CD4-positive, alpha-beta T cell treated with Interferon gamma for 1 hour (primary cell): ENCODE measurements at regions not wholly inside any gene's neighbourhood (a gene's known extent, or its start where the extent isn't known, plus 50 kb on each side); places are given as distances from the start of the nearest gene placed in this dataset.
"Not testable (repeated sequence)": the region's sequence is repeated elsewhere in the genome, so short reads cannot be mapped to it uniquely, and the experiment has no call there.

Experiments used
- DNase-seq: peaks from one replicate; pipeline ENCODE4 v3.0.0-alpha.2; 2020

GRCh38 chr22:48431014-48431413 lies 1396.7 kb downstream of the BRD1 start:
- no peak for DNase-seq

DNA sequence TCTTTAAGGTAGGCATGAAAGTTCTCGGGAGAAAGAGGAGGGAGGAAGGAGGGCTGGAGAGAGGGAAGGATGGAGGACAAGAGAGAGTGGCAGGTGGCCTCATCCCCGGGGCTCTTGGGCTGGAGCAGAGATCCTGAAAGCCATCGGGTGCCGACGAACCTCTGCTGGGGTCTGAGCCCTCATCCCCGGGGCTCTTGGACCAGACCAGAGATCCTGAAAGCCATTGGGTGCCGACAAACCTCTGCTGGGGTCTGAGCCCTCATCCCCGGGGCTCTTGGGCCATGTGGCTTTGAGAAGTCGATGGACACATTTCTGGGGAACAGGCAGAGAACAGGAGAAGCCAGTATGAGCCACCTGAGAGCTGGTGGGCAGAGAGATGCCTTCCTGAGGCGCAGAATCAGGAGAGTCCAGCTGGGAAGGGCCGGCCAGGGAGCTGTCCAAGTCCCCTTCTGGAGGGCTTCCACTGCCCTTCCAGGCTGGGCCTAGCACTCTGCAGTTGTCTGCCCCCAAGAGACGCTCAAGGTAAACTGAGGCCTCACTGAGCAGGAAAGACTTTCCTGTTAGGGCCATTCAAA lies 1398.1 kb downstream of the BRD1 start:
- DNase-seq = no peak

- no peak for DNase-seq
Measured at GRCh38 chr22:48428631-48429371, 1398.9 kb downstream of the BRD1 start.

- DNase-seq = no peak
Measured at GRCh38 chr22:48427731-48428211, 1399.9 kb downstream of the BRD1 start.

- no peak for DNase-seq
Measured at GRCh38 chr22:48426466-48427380, 1401.0 kb downstream of the BRD1 start.

- no peak for DNase-seq
Measured at GRCh38 chr22:48425641-48426040, 1402.0 kb downstream of the BRD1 start.

GRCh38 chr22:48425091-48425506 lies 1402.6 kb downstream of the BRD1 start:
- no peak for DNase-seq

- DNase-seq = no peak
Measured at GRCh38 chr22:48424661-48425060, 1403.0 kb downstream of the BRD1 start.

DNA sequence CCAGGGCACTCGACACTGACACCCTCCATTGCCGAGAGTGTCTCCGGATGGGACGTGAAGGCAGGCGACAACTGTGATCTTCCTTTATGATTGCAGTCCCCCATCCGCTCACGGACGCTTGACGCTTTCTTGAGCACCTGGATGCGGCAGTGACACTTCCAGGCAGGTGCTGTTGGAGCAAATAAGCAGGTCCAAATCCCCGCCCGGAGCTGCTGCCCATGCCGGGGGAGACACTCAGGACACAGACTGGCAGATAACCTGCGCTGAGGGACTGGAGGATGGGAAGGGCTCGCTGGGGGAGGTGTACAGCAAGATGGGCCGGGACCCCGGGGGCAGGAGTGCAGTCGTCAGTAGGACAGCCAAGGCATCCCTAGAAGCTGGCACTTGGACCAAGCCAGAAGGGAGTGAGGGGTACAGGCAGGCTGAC lies 1403.5 kb downstream of the BRD1 start:
- no peak for DNase-seq

DNA sequence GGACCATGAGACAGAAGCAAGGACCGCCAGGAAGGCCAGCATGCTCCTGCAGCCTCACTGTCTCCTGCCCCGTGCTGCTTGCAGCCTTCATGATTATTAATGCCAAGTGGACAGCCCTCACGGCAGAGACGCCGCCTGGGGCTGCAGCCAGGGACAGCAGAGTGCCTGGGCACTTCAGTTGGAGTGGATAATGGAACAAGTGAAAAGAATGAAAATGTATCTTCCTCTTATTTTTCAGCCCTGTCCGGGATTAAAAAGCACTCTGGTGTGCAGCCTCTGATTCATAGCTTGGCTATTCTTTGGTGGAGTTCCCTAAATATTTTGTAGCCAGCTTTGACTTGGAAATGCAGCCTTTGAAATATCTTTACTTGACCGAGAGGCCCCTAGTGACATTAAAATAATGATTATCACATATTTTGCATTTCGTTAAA lies 1404.2 kb downstream of the BRD1 start:
- DNase-seq = no peak

GRCh38 chr22:48422900-48423480 lies 1404.7 kb downstream of the BRD1 start:
- DNase-seq = no peak

DNA sequence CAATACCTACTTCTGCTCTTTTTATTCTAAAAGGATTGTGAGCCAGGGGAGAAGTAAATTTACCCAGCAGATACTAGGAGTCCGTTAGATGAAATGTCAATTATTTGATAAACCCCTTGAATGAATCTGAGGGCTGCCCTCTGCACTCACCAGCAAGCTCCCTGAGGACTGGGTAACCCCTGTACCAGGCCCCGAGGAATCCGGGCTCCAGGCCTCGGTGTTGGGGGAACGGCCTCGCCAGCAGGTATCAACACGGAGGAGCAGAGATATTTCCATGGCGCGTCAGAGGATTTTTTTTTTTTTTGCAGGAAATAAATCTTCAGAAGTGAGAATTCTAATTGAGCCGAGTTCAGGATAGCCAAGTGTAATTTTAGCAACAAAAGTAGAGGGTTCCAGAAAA lies 1408.8 kb downstream of the BRD1 start:
- no peak for DNase-seq

DNA sequence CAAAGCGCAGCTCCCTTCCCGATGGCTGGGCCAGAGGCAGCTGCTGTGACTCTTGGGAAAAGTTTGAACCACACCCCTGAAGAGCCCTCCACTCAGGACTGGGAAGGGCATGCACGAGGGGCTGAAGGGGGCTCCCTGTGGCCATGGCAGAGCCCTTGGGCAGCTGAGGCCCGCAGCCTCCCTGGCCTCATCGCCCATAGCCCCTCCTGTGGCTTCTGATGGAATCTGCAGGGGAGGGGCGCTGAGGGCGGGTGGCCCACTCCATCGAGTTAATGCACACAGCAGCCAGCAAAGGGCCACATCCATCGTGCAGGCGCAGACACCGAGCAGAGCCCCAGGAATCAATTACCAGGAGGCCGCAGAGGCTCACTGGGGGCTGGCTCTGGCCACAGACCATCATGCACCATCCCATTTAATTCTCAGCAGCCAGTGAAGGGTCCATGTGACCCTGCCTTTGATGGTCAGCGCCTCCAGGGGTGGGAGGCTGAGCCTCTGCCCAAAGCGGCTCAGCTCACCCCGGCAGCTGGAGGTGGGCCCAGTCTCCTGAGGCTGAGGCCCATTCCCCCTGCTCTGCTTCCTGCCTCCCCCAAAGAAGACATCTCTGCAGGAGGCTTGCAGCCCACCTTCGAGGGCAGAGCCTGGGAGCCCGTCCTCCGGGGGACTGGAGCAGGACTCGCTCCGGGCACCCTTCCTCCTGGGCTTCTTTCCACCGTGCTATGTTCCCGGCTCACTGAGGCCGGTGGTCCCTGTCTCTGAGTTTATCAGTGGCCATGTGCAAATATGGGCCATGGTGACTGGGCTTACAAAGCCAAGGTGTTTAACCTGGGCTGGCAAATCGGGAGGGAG lies 1410.2 kb downstream of the BRD1 start:
- DNase-seq = no peak

GRCh38 chr22:48416396-48417224 lies 1411.1 kb downstream of the BRD1 start:
- DNase-seq = no peak

DNA sequence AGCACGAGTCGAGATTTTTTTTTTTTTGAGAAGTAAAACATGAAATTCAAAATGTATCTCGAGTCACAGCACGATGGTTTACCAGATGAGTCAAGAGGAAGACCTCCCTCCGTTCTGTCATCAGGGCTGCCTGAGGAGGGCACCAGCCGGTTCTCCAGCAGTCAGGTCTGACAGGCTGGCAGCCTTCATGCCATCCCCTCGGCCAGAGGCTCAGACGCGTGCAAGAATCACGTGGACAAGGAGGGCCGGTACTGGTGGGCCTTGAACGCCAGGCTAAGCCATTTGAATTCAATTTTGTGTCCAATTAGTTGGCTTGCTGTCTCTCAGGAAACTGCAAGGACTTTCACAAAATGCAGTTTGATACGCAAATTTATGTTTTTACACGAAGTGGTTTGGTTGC lies 1412.2 kb downstream of the BRD1 start:
- no peak for DNase-seq

DNA sequence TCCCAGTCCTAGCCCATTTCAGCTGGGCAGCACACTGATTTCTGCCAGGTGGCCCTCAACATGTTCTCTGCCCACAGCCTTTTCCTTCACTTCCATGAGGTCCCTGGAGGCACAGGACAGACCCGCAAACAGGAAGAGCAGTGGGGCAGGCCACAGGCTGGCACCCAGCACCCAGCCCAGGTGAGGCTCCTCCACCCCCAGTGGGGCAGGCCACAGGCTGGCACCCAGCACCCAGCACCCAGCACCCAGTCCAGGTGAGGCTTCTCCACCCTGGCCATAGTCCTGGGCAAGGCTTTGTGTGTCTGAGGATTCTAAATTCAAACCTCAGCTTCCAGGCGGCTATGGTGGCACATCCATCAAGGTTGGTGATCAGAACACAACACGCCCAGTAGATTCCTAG lies 1413.0 kb downstream of the BRD1 start:
- DNase-seq = no peak

- not testable (repeated sequence) for DNase-seq
Measured at GRCh38 chr22:48412931-48413330, 1414.7 kb downstream of the BRD1 start.

DNA sequence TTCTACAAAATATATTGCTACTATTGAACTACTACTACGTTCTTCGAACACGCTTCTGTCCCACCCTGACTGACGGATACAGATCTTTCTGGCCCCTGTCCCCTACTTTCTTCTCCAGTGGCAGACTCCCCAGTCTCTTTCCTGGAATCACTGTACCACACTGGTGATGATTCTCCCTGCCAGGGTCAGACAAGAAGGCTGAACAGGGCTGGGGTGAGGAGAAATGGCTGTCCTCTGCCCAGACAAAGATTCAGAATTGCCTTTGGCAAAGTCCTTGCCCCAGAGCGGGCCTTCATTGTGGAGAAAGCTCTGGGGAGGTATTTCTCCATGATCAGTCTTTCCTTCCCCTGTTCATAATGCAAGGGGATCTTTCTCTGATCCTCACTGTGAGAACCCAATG lies 1417.1 kb downstream of the BRD1 start:
- no peak for DNase-seq

DNA sequence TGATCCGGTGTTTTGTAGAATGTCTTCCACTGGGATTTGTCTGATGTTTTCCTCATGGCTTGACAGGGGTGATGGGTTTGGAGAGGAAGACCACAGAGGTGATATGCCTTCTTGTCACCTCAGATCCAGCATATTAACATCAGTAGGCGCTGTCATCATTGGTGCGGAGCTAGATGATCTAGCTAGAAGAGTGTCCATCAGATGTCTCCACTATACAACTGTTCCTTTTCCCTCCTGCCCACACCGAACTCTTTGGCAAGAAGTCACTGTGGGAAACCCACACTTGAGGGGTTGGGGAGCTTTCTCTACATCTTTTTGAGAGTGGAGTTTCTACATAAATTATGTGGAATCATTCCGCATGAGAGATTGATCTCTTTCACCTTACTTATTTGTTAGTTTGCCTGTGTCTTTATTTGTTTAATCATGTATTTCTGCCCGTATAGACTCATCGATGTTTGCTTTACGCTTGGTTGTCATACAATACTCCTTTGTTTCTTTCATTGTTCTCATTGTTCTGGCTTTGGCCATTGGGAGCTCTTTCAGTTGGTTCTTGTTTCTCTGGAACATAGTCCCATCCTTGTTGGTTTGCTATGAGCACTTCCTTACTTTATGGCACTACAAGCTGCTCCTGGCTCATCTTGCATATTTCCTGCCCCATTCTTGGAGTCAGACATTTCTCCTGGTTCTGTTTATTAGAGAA lies 1420.3 kb downstream of the BRD1 start:
- DNase-seq = no peak

GRCh38 chr22:48406161-48406560 lies 1421.5 kb downstream of the BRD1 start:
- no peak for DNase-seq

GRCh38 chr22:48405741-48406140 lies 1421.9 kb downstream of the BRD1 start:
- no peak for DNase-seq
